GM18502 (cell line): ENCODE measurements at regions not wholly inside any gene's neighbourhood (a gene's known extent, or its start where the extent isn't known, plus 50 kb on each side); places are given as distances from the start of the nearest gene placed in this dataset.

Experiments
- ATAC-seq: cut with Tn5 transposase; IDR thresholded peaks from one replicate; pipeline ENCODE4 v1.9.1; 2021; ENCODE audit warnings: mild to moderate bottlenecking; ENCODE audit not compliant: unreplicated experiment, poor library complexity

- ATAC-seq, result no peak
Measured at GRCh38 chr11:43574949-43575912, 105.3 kb upstream of the HSD17B12 start.

- ATAC-seq, result no peak
Measured at GRCh38 chr11:43575913-43576310, 104.6 kb upstream of the HSD17B12 start.

- no peak for ATAC-seq
Measured at GRCh38 chr11:43576320-43576802, 104.2 kb upstream of the HSD17B12 start.

GRCh38 chr11:43576803-43577521, 103.6 kb upstream of the HSD17B12 start:
- ATAC-seq, result no peak

GRCh38 chr11:43577566-43578264, 102.8 kb upstream of the HSD17B12 start:
- ATAC-seq, result no peak

- no peak for ATAC-seq
Measured at GRCh38 chr11:43578346-43579170, 102.0 kb upstream of the HSD17B12 start.

- ATAC-seq, result no peak
Measured at GRCh38 chr11:43579171-43579918, 101.2 kb upstream of the HSD17B12 start.

- no peak for ATAC-seq
Measured at GRCh38 chr11:43579919-43580276, 100.6 kb upstream of the HSD17B12 start.

GRCh38 chr11:43580735-43581369, 99.7 kb upstream of the HSD17B12 start:
- no peak for ATAC-seq

- no peak for ATAC-seq
Measured at GRCh38 chr11:43581370-43582023, 99.0 kb upstream of the HSD17B12 start.

GRCh38 chr11:43582024-43582862, 98.3 kb upstream of the HSD17B12 start:
- no peak for ATAC-seq

GRCh38 chr11:43582863-43583462, 97.6 kb upstream of the HSD17B12 start:
- ATAC-seq, result no peak

- ATAC-seq, result no peak
Measured at GRCh38 chr11:43583548-43583947, 97.0 kb upstream of the HSD17B12 start.

- no peak for ATAC-seq
Measured at GRCh38 chr11:43585877-43586608, 94.5 kb upstream of the HSD17B12 start.

GRCh38 chr11:43589601-43590250, 90.8 kb upstream of the HSD17B12 start:
- ATAC-seq, result no peak

GRCh38 chr11:43601511-43601910, 79.0 kb upstream of the HSD17B12 start:
- no peak for ATAC-seq
